SK-N-SH treated with all-trans-retinoic acid at 6 μM for 48 hours (cell line): ENCODE measurements at regions not wholly inside any gene's neighbourhood (a gene's known extent, or its start where the extent isn't known, plus 50 kb on each side); places are given as distances from the start of the nearest gene placed in this dataset.
A peak's percentile ranks its signal among the peaks of the same experiment; 100 is the strongest.

Experiments
- ATAC-seq: fragments of 200-7000 bp; cut with Tn5 transposase; 3 replicates; pipeline ENCODE4 v1.9.1; 2020; ENCODE audit warnings: mild to moderate bottlenecking, moderate library complexity
- BACH2 ChIP-seq: fragments of 250-450 bp; sonication (Bioruptor Pico); IDR thresholded peaks from 2 replicates; pipeline ENCODE4 v1.9.0; 2021; ENCODE audit warnings: mild to moderate bottlenecking, borderline replicate concordance
- CSDC2 ChIP-seq: fragments of 250-450 bp; sonication (Bioruptor Pico); IDR thresholded peaks from 2 replicates; pipeline ENCODE4 v1.5.0; 2020; ENCODE audit warnings: mild to moderate bottlenecking, moderate library complexity
- ESRRG ChIP-seq: fragments of 250-450 bp; sonication (Bioruptor Pico); IDR thresholded peaks from 2 replicates; pipeline ENCODE4 v1.6.1; 2021; ENCODE audit warnings: mild to moderate bottlenecking
- GLIS3 ChIP-seq: fragments of 250-450 bp; sonication (Bioruptor Pico); IDR thresholded peaks from 2 replicates; pipeline ENCODE4 v1.5.0; 2020; ENCODE audit warnings: mild to moderate bottlenecking, moderate library complexity
- ISL1 ChIP-seq: fragments of 250-450 bp; sonication (Bioruptor Pico); IDR thresholded peaks from 2 replicates; pipeline ENCODE4 v2.1.2; 2022; ENCODE audit warnings: mild to moderate bottlenecking, moderate library complexity
- OSR1 ChIP-seq: fragments of 250-450 bp; sonication (Bioruptor Pico); IDR thresholded peaks from 2 replicates; pipeline ENCODE4 v1.8.0; 2022; ENCODE audit warnings: moderate library complexity, mild to moderate bottlenecking, inconsistent platforms
- RARB ChIP-seq: fragments of 250-450 bp; sonication (Bioruptor Pico); IDR thresholded peaks from 2 replicates; pipeline ENCODE4 v1.8.0; 2021; ENCODE audit warnings: mild to moderate bottlenecking, moderate library complexity
- SNAI2 ChIP-seq: fragments of 250-450 bp; sonication (Bioruptor Pico); IDR thresholded peaks from 2 replicates; pipeline ENCODE4 v1.5.0; 2020; ENCODE audit warnings: mild to moderate bottlenecking, moderate library complexity
- TCF4 ChIP-seq: fragments of 250-450 bp; sonication (Bioruptor Pico); IDR thresholded peaks from 2 replicates; pipeline ENCODE4 v1.8.0; 2021; ENCODE audit warnings: mild to moderate bottlenecking, moderate library complexity, borderline replicate concordance
- ZC3H10 ChIP-seq: fragments of 250-450 bp; sonication (Bioruptor Pico); IDR thresholded peaks from 2 replicates; pipeline ENCODE4 v1.5.1; 2021; ENCODE audit warnings: mild to moderate bottlenecking, moderate library complexity
- ZFP30 ChIP-seq: fragments of 450-650 bp; formaldehyde crosslinking; IDR thresholded peaks from 2 replicates; pipeline ENCODE4 v1.5.0; 2022; ENCODE audit warnings: mild to moderate bottlenecking, moderate library complexity
- ZNF565 ChIP-seq: fragments of 450-650 bp; formaldehyde crosslinking; conservative IDR thresholded peaks from 2 replicates; pipeline ENCODE4 v1.5.0; 2020; ENCODE audit warnings: low read depth, mild to moderate bottlenecking, moderate library complexity
- ZNF70 ChIP-seq: fragments of 450-650 bp; formaldehyde crosslinking; IDR thresholded peaks from 2 replicates; pipeline ENCODE4 v1.5.0; 2020; ENCODE audit warnings: mild to moderate bottlenecking, moderate library complexity
- ZNF8 ChIP-seq: fragments of 450-650 bp; formaldehyde crosslinking; IDR thresholded peaks from 2 replicates; pipeline ENCODE4 v1.5.0; 2020; ENCODE audit warnings: mild to moderate bottlenecking, moderate library complexity
- TF ChIP-seq, protein P1 (sequence below): fragments of 250-450 bp; sonication (Bioruptor Pico); IDR thresholded peaks from 2 replicates; pipeline ENCODE4 v1.8.0; 2021; ENCODE audit warnings: low read depth, mild to moderate bottlenecking, moderate library complexity, borderline replicate concordance
- TF ChIP-seq, protein P2 (sequence below): fragments of 250-450 bp; sonication (Bioruptor Pico); IDR thresholded peaks from 2 replicates; pipeline ENCODE4 v1.5.1; 2021; ENCODE audit warnings: mild to moderate bottlenecking, moderate library complexity
- TF ChIP-seq, protein P3 (sequence below): fragments of 250-450 bp; sonication (Bioruptor Pico); IDR thresholded peaks from 2 replicates; pipeline ENCODE4 v1.8.0; 2020; ENCODE audit warnings: mild to moderate bottlenecking, moderate library complexity, borderline replicate concordance
- TF ChIP-seq, protein P4 (sequence below): fragments of 250-450 bp; sonication (Bioruptor Pico); IDR thresholded peaks from 2 replicates; pipeline ENCODE4 v1.5.0; 2020; ENCODE audit warnings: mild to moderate bottlenecking, moderate library complexity

DNA sequence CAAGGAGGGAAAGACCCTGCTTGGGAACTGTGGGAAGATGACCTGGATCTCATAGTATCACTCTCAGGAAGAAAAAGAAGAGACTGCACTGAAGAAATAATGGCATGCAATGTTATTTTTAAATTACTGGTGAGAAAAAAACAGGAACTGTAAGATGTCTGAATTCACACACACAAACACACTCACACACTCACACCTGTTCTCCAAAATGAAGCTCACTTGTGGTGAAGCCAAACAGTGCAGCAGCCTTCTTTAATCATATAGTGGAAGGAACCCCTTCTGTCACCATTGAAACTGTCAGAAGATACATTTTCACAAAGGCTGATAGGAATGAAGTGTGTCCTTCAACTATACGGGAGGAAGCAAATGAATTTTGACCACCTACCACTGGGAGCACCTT lies 156.5 kb upstream of the GHITM start (continued):
- TF ChIP-seq, protein P1, sequence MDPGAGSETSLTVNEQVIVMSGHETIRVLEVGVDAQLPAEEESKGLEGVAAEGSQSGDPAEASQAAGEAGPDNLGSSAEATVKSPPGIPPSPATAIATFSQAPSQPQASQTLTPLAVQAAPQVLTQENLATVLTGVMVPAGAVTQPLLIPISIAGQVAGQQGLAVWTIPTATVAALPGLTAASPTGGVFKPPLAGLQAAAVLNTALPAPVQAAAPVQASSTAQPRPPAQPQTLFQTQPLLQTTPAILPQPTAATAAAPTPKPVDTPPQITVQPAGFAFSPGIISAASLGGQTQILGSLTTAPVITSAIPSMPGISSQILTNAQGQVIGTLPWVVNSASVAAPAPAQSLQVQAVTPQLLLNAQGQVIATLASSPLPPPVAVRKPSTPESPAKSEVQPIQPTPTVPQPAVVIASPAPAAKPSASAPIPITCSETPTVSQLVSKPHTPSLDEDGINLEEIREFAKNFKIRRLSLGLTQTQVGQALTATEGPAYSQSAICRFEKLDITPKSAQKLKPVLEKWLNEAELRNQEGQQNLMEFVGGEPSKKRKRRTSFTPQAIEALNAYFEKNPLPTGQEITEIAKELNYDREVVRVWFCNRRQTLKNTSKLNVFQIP = no peak
- no peak for TF ChIP-seq ZNF70 (CRISPR knock-in tag)
- no peak for TF ChIP-seq RARB (CRISPR knock-in tag)
- TF ChIP-seq BACH2 = no peak
- no peak for TF ChIP-seq CSDC2 (CRISPR knock-in tag)
- no peak for TF ChIP-seq TCF4 (CRISPR knock-in tag)
- TF ChIP-seq, protein P2, sequence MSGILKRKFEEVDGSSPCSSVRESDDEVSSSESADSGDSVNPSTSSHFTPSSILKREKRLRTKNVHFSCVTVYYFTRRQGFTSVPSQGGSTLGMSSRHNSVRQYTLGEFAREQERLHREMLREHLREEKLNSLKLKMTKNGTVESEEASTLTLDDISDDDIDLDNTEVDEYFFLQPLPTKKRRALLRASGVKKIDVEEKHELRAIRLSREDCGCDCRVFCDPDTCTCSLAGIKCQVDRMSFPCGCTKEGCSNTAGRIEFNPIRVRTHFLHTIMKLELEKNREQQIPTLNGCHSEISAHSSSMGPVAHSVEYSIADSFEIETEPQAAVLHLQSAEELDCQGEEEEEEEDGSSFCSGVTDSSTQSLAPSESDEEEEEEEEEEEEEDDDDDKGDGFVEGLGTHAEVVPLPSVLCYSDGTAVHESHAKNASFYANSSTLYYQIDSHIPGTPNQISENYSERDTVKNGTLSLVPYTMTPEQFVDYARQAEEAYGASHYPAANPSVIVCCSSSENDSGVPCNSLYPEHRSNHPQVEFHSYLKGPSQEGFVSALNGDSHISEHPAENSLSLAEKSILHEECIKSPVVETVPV (CRISPR knock-in tag) = no peak

DNA sequence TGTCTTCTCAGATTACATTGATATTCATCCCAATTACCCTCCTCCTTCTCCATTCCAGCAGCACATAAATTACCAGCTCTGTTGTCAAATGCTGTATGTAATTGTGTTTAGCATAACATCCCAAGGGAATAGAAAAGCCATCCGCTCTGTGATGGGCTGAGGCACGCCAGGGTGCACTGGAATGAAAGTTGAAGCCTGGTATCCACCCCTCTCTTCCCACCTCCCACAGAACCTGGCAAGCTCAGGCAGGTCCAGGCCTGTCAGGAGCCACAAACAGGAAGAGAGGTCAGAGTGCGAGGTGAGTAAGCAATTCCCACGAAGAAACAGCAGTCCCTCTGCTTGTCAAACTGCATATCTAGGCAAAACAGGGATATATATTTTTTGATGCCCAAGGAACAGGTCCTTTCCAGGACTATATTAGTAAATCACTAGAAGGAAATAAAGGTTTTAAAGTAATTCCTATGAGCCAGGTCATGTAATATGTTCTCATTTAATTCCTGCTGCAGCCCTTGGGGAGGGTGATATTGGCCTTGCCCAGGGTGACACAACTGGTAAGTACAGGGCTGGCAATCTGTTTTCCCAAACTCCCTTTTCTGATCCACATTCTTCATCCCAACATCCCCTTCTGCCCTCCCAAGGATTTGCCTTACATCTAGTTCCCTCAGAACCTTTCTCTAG lies 155.6 kb upstream of the GHITM start:
- TF ChIP-seq GLIS3 (CRISPR knock-in tag) = no peak
- TF ChIP-seq ESRRG (CRISPR knock-in tag) = no peak
- TF ChIP-seq ISL1 (CRISPR knock-in tag) = peak; percentile 75
- TF ChIP-seq, protein P3, sequence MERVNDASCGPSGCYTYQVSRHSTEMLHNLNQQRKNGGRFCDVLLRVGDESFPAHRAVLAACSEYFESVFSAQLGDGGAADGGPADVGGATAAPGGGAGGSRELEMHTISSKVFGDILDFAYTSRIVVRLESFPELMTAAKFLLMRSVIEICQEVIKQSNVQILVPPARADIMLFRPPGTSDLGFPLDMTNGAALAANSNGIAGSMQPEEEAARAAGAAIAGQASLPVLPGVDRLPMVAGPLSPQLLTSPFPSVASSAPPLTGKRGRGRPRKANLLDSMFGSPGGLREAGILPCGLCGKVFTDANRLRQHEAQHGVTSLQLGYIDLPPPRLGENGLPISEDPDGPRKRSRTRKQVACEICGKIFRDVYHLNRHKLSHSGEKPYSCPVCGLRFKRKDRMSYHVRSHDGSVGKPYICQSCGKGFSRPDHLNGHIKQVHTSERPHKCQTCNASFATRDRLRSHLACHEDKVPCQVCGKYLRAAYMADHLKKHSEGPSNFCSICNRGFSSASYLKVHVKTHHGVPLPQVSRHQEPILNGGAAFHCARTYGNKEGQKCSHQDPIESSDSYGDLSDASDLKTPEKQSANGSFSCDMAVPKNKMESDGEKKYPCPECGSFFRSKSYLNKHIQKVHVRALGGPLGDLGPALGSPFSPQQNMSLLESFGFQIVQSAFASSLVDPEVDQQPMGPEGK (CRISPR knock-in tag) = peak; percentile 28; the same call in 1 of the 2 replicates
- no peak for ATAC-seq

DNA sequence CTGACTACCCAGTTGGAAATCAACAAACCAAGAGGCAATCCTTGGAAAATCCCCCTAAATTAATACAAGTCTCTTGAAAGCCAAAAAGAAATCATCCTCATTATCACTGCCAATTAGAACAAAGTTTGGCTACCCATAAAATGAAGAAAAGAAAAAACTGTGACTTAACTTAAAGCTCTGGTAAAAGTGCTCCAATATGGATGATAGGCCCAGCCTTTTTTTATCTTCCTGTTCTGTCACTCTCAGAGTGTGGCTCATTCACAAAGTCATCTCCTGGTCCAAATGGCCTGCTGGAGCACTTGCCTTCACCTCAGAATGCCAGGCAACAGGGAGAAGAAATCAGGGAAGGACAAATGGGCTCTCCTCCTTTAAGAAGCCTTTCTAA lies 155.1 kb upstream of the GHITM start:
- no peak for TF ChIP-seq RARB (CRISPR knock-in tag)
- no peak for TF ChIP-seq ISL1 (CRISPR knock-in tag)
- no peak for TF ChIP-seq TCF4 (CRISPR knock-in tag)
- TF ChIP-seq ESRRG (CRISPR knock-in tag) = no peak
- no peak for TF ChIP-seq BACH2
- no peak for TF ChIP-seq ZFP30 (CRISPR knock-in tag)
- TF ChIP-seq ZC3H10 (CRISPR knock-in tag) = no peak
- no peak for TF ChIP-seq SNAI2 (CRISPR knock-in tag)
- no peak for TF ChIP-seq ZNF70 (CRISPR knock-in tag)
- TF ChIP-seq ZNF8 (CRISPR knock-in tag) = no peak
- TF ChIP-seq, all 23 proteins: peak for 0
- no peak for ATAC-seq

DNA sequence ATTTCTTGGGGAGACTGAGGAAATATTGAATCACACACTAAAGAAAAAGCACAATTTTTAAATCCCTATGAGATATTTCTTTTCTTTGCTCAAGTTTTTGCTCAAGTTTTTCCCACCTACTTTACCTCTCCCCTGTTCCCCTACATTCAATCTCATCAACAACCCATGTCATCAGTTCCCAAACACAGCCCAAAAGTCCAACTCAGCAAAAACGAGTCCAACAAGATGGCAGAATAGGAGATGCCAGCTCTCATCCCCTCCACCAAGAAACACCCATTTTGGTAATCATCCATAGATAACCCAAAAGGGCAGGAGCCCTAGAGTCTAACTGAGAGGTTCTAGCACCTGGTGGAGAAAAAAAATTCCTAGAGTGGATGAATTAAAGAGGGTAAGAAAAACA lies 152.5 kb upstream of the GHITM start:
- TF ChIP-seq, protein P3 (CRISPR knock-in tag) = no peak
- TF ChIP-seq GLIS3 (CRISPR knock-in tag) = no peak
- TF ChIP-seq ZNF70 (CRISPR knock-in tag) = no peak
- TF ChIP-seq, all 23 proteins: peak for 0
- ATAC-seq = no peak

DNA sequence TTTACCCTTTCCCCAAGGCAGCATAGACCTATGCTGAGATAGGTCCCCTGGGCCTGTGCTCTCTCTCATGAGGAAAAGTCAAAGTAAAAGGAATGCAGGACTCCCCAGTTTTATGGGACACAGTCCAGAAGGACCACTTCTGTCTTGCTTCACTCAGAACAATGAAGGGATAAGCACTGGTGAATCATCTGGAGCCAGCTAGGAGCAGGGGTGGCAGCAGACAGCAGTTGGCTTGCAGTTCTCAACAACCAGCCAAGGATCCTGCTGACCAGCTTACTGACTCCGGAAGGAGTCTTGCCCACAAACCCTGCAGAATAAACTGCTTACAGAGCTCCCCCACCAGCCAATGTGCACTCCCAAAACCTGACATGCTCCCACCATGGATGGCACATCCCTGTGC lies 152.1 kb upstream of the GHITM start:
- ATAC-seq = no peak
- TF ChIP-seq, protein P1 = no peak
- TF ChIP-seq ESRRG (CRISPR knock-in tag) = no peak
- no peak for TF ChIP-seq BACH2
- TF ChIP-seq ZNF565 (CRISPR knock-in tag) = no peak
- TF ChIP-seq SNAI2 (CRISPR knock-in tag) = no peak
- TF ChIP-seq, protein P2 (CRISPR knock-in tag) = no peak
- TF ChIP-seq, protein P4, sequence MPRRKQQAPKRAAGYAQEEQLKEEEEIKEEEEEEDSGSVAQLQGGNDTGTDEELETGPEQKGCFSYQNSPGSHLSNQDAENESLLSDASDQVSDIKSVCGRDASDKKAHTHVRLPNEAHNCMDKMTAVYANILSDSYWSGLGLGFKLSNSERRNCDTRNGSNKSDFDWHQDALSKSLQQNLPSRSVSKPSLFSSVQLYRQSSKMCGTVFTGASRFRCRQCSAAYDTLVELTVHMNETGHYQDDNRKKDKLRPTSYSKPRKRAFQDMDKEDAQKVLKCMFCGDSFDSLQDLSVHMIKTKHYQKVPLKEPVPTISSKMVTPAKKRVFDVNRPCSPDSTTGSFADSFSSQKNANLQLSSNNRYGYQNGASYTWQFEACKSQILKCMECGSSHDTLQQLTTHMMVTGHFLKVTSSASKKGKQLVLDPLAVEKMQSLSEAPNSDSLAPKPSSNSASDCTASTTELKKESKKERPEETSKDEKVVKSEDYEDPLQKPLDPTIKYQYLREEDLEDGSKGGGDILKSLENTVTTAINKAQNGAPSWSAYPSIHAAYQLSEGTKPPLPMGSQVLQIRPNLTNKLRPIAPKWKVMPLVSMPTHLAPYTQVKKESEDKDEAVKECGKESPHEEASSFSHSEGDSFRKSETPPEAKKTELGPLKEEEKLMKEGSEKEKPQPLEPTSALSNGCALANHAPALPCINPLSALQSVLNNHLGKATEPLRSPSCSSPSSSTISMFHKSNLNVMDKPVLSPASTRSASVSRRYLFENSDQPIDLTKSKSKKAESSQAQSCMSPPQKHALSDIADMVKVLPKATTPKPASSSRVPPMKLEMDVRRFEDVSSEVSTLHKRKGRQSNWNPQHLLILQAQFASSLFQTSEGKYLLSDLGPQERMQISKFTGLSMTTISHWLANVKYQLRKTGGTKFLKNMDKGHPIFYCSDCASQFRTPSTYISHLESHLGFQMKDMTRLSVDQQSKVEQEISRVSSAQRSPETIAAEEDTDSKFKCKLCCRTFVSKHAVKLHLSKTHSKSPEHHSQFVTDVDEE = no peak
- no peak for TF ChIP-seq OSR1 (CRISPR knock-in tag)
